ENCODE measurements at regions not wholly inside any gene's neighbourhood (a gene's known extent, or its start where the extent isn't known, plus 50 kb on each side); places are given as distances from the start of the nearest gene placed in this dataset. TPM values are rescaled to one million over a fixed set of nuclear protein-coding genes. Genes with fewer than 3 reads are reported as not detected.

Small RNAs in the stretch of these regions (small RNA-seq; reads per million reads assigned to genes)
- not detected for gene RF00019 (ENCODE audit: low replicate concordance)
